GM23338 (cell line): ENCODE measurements at regions not wholly inside any gene's neighbourhood (a gene's known extent, or its start where the extent isn't known, plus 50 kb on each side); places are given as distances from the start of the nearest gene placed in this dataset.

Source experiments
- ATAC-seq: fragments of 200-7000 bp; cut with Tn5 transposase; 3 replicates; pipeline ENCODE4 v1.9.1; 2020
- DNase-seq: peaks from one replicate; pipeline ENCODE4 v3.0.0-alpha.2; 2015; ENCODE audit warnings: low spot score
- H2AFZ ChIP-seq: fragments of 200-600 bp; sonication (generic); 2 replicates; pipeline ENCODE4 v1.8.0; 2016; ENCODE audit warnings: antibody characterized with exemption, mild to moderate bottlenecking, moderate library complexity
- H3F3A ChIP-seq: fragments of 200-600 bp; sonication (generic); replicated peaks from 2 replicates; pipeline ENCODE4 v1.8.0; 2017; ENCODE audit warnings: antibody characterized with exemption, mixed run types, low read depth
- H3K27ac ChIP-seq: fragments of 200-600 bp; sonication (generic); 2 replicates; pipeline ENCODE4 v1.6.1; 2016; ENCODE audit warnings: low read depth
- H3K27me3 ChIP-seq: fragments of 200-600 bp; sonication (generic); 2 replicates; pipeline ENCODE4 v1.8.0; 2016; ENCODE audit warnings: mild to moderate bottlenecking, mixed run types, moderate library complexity; ENCODE audit not compliant: insufficient read depth
- H3K36me3 ChIP-seq: fragments of 200-600 bp; sonication (generic); 2 replicates; pipeline ENCODE4 v1.8.0; 2016; ENCODE audit warnings: mild to moderate bottlenecking; ENCODE audit not compliant: insufficient read depth
- H3K4me1 ChIP-seq: fragments of 200-600 bp; sonication (generic); 2 replicates; pipeline ENCODE4 v1.8.0; 2016; ENCODE audit warnings: mild to moderate bottlenecking, moderate library complexity; ENCODE audit not compliant: insufficient read depth
- H3K4me2 ChIP-seq: fragments of 200-600 bp; sonication (generic); 2 replicates; pipeline ENCODE4 v1.7.1; 2017; ENCODE audit warnings: mixed run types
- H3K4me3 ChIP-seq: fragments of 200-600 bp; sonication (generic); 2 replicates; pipeline ENCODE4 v1.6.1; 2016; ENCODE audit warnings: mixed run types
- H3K79me2 ChIP-seq: fragments of 200-600 bp; sonication (generic); replicated peaks from 2 replicates; pipeline ENCODE4 v1.8.0; 2017; ENCODE audit warnings: mild to moderate bottlenecking; ENCODE audit not compliant: insufficient read depth
- H3K9me2 ChIP-seq: fragments of 200-600 bp; sonication (generic); 2 replicates; pipeline ENCODE4 v1.8.0; 2017; ENCODE audit not compliant: insufficient read depth
- H4K20me1 ChIP-seq: fragments of 200-600 bp; sonication (generic); replicated peaks from 2 replicates; pipeline ENCODE4 v1.8.0; 2017; ENCODE audit warnings: mild to moderate bottlenecking; ENCODE audit not compliant: insufficient read depth
- H3K27ac Mint-ChIP-seq: 2 replicates; pipeline ENCODE4 v1.8.0; 2020; ENCODE audit warnings: inconsistent platforms, mild to moderate bottlenecking, moderate library complexity, mixed read lengths
- H3K27me3 Mint-ChIP-seq: 3 replicates; pipeline ENCODE4 v1.8.0; 2022; ENCODE audit warnings: low read depth, mild to moderate bottlenecking, moderate library complexity, mixed read lengths, inconsistent platforms; ENCODE audit not compliant: insufficient read depth, poor library complexity
- H3K36me3 Mint-ChIP-seq: 3 replicates; pipeline ENCODE4 v1.8.0; 2021; ENCODE audit warnings: low read depth, mild to moderate bottlenecking, inconsistent platforms, moderate library complexity, mixed read lengths
- H3K4me1 Mint-ChIP-seq: 3 replicates; pipeline ENCODE4 v1.8.0; 2020; ENCODE audit warnings: mild to moderate bottlenecking, inconsistent platforms, mixed read lengths
- H3K4me3 Mint-ChIP-seq: 3 replicates; pipeline ENCODE4 v1.8.0; 2021; ENCODE audit warnings: moderate library complexity, mild to moderate bottlenecking, inconsistent platforms, mixed read lengths
- H3K9me3 Mint-ChIP-seq: 3 replicates; pipeline ENCODE4 v1.8.0; 2020; ENCODE audit warnings: moderate library complexity, mild to moderate bottlenecking, inconsistent platforms, mixed read lengths
- CREB1 ChIP-seq: fragments of 250-450 bp; sonication (Bioruptor Pico); IDR thresholded peaks from 2 replicates; pipeline ENCODE4 v1.5.0; 2020; ENCODE audit warnings: low read depth, mild to moderate bottlenecking, moderate library complexity
- EZH2 ChIP-seq: fragments of 200-600 bp; sonication (generic); IDR thresholded peaks from one replicate; pipeline ENCODE4 v1.8.0; 2017; ENCODE audit warnings: antibody characterized with exemption, mild to moderate bottlenecking, low read depth; ENCODE audit not compliant: unreplicated experiment
- EZH2phosphoT487 ChIP-seq: fragments of 200-600 bp; sonication (generic); IDR thresholded peaks from one replicate; pipeline ENCODE4 v1.8.1; 2018; ENCODE audit warnings: antibody characterized with exemption; ENCODE audit not compliant: unreplicated experiment
- JUNB ChIP-seq: IDR thresholded peaks from one replicate; pipeline ENCODE4 v1.6.1; 2016; ENCODE audit warnings: antibody characterized with exemption; ENCODE audit not compliant: unreplicated experiment
- NANOG ChIP-seq: IDR thresholded peaks from 2 replicates; pipeline ENCODE4 v1.6.1; 2016; ENCODE audit warnings: antibody characterized with exemption, borderline replicate concordance
- POLR2AphosphoS5 ChIP-seq: IDR thresholded peaks from 2 replicates; pipeline ENCODE4 v1.6.1; 2016; ENCODE audit warnings: antibody characterized with exemption, low read depth
- STAT1 ChIP-seq: IDR thresholded peaks from one replicate; pipeline ENCODE4 v1.6.1; 2016; ENCODE audit warnings: antibody characterized with exemption; ENCODE audit not compliant: unreplicated experiment
- ZNF114 ChIP-seq: fragments of 250-450 bp; sonication (Bioruptor Pico); IDR thresholded peaks from 2 replicates; pipeline ENCODE4 v1.5.0; 2020; ENCODE audit warnings: mild to moderate bottlenecking, moderate library complexity
- TF ChIP-seq, protein P1 (sequence below): IDR thresholded peaks from 2 replicates; pipeline ENCODE4 v1.6.1; 2016; ENCODE audit warnings: antibody characterized with exemption
- TF ChIP-seq, protein P2 (sequence below): IDR thresholded peaks from one replicate; pipeline ENCODE4 v1.6.1; 2018; ENCODE audit warnings: antibody characterized with exemption; ENCODE audit not compliant: unreplicated experiment
- TF ChIP-seq, protein P3 (sequence below), 2 experiments: fragments of 200-600 bp in 1 of 2; sonication (generic) in 1 of 2; conservative IDR thresholded peaks; 2 replicates each; pipeline versions ENCODE4 v1.5.1 to v1.6.1; 2016 to 2017; ENCODE audit warnings: antibody characterized with exemption in 2 of 2, low read depth in 2 of 2, mild to moderate bottlenecking in 2 of 2, moderate library complexity in 1 of 2

DNA sequence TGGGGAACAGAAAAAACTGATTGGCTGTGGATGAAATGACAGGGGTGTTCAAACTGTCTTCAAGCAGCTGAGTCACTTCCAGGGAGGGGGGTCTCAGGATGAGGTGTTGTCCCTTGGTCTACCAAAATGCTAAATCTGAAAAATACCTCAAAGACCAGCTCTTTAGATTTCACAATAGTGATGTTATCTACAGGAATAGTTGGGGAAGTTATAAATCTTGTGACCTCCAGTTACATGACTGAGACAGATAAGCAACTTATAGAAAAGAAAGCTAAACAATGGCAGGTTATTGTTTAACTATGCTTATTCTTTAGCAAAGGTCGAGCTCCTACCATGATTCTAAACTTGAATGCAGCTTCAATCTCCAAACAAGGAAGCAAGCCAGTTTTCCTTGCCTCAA lies 125.4 kb downstream of the SYT10 start:
- no peaks in the 10 kb centered on the region for H3K4me1 ChIP-seq
- no peak overlapping the region for H3K4me3 Mint-ChIP-seq
- H4K20me1 ChIP-seq = no peaks in the 10 kb centered on the region
- no peaks in the 10 kb centered on the region for H3K27me3 ChIP-seq
- H3K9me2 ChIP-seq = 0 out of 2 replicates have a peak, but pooled peaks cover 4% of the 10 kb centered on the region
- no peak overlapping the region for H2AFZ ChIP-seq
- H3K27me3 Mint-ChIP-seq = peaks cover 2% of the 10 kb centered on the region
- peaks cover 23% of the 10 kb centered on the region for H3K9me3 Mint-ChIP-seq
- no peak overlapping the region for H3K27ac ChIP-seq
- DNase-seq (no peak), ATAC-seq (no peak)
- no peaks in the 10 kb centered on the region for H3K4me1 Mint-ChIP-seq
- no peak overlapping the region; the same call in 1 of the 2 replicates for H3K27ac Mint-ChIP-seq
- H3K36me3 ChIP-seq = no peaks in the 10 kb centered on the region
- H3K79me2 ChIP-seq = no peaks in the 10 kb centered on the region
- no peak overlapping the region for H3K4me3 ChIP-seq
- TF ChIP-seq ZNF114 (CRISPR knock-in tag) (no peak), EZH2 (no peak), POLR2AphosphoS5 (no peak), NANOG (no peak), EZH2phosphoT487 (no peak), JUNB (no peak), STAT1 (no peak)
- TF ChIP-seq, protein P1, sequence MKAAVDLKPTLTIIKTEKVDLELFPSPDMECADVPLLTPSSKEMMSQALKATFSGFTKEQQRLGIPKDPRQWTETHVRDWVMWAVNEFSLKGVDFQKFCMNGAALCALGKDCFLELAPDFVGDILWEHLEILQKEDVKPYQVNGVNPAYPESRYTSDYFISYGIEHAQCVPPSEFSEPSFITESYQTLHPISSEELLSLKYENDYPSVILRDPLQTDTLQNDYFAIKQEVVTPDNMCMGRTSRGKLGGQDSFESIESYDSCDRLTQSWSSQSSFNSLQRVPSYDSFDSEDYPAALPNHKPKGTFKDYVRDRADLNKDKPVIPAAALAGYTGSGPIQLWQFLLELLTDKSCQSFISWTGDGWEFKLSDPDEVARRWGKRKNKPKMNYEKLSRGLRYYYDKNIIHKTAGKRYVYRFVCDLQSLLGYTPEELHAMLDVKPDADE = no peak
- TF ChIP-seq, protein P2, sequence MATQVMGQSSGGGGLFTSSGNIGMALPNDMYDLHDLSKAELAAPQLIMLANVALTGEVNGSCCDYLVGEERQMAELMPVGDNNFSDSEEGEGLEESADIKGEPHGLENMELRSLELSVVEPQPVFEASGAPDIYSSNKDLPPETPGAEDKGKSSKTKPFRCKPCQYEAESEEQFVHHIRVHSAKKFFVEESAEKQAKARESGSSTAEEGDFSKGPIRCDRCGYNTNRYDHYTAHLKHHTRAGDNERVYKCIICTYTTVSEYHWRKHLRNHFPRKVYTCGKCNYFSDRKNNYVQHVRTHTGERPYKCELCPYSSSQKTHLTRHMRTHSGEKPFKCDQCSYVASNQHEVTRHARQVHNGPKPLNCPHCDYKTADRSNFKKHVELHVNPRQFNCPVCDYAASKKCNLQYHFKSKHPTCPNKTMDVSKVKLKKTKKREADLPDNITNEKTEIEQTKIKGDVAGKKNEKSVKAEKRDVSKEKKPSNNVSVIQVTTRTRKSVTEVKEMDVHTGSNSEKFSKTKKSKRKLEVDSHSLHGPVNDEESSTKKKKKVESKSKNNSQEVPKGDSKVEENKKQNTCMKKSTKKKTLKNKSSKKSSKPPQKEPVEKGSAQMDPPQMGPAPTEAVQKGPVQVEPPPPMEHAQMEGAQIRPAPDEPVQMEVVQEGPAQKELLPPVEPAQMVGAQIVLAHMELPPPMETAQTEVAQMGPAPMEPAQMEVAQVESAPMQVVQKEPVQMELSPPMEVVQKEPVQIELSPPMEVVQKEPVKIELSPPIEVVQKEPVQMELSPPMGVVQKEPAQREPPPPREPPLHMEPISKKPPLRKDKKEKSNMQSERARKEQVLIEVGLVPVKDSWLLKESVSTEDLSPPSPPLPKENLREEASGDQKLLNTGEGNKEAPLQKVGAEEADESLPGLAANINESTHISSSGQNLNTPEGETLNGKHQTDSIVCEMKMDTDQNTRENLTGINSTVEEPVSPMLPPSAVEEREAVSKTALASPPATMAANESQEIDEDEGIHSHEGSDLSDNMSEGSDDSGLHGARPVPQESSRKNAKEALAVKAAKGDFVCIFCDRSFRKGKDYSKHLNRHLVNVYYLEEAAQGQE = no peak
- TF ChIP-seq, protein P3, sequence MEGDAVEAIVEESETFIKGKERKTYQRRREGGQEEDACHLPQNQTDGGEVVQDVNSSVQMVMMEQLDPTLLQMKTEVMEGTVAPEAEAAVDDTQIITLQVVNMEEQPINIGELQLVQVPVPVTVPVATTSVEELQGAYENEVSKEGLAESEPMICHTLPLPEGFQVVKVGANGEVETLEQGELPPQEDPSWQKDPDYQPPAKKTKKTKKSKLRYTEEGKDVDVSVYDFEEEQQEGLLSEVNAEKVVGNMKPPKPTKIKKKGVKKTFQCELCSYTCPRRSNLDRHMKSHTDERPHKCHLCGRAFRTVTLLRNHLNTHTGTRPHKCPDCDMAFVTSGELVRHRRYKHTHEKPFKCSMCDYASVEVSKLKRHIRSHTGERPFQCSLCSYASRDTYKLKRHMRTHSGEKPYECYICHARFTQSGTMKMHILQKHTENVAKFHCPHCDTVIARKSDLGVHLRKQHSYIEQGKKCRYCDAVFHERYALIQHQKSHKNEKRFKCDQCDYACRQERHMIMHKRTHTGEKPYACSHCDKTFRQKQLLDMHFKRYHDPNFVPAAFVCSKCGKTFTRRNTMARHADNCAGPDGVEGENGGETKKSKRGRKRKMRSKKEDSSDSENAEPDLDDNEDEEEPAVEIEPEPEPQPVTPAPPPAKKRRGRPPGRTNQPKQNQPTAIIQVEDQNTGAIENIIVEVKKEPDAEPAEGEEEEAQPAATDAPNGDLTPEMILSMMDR (conservative IDR thresholded peaks at IDR 0.05; ENCODE audit: low read depth in 2 of 2) = no peak
- H3F3A ChIP-seq = no peaks in the 10 kb centered on the region
- peaks cover 6% of the 10 kb centered on the region; the same call in 1 of the 3 replicates for H3K36me3 Mint-ChIP-seq
- no peak overlapping the region for H3K4me2 ChIP-seq

DNA sequence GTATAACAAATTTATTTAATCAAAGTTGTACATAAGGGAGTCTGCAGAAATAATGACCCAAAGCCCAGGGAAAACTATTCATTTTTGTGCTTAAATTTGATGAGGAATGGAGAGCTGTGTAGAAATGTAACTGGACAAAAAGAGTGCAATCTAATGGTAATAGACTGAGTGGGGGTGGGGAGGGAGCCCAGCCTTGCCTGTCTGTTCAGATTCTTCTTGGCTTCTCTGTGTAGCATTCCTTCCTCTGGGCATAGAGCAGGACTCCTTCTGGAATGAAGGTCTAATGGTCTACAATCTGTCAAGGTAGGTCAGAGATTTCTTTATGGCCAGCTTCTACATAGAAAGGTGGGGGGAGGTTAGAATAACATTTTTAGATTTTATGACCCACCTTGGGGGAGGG lies 126.1 kb downstream of the SYT10 start:
- Histone ChIP-seq H3K9me2 (0 out of 2 replicates have a peak, but pooled peaks cover 4% of the 10 kb centered on the region), H4K20me1 (no peaks in the 10 kb centered on the region), H3K4me1 (peaks cover 3% of the 10 kb centered on the region; the same call in 1 of the 2 replicates), H3K4me3 (no peak overlapping the region), H3K27ac (no peak overlapping the region), H3K79me2 (no peaks in the 10 kb centered on the region), H3K4me2 (no peak overlapping the region), H3K36me3 (no peaks in the 10 kb centered on the region), H3F3A (no peaks in the 10 kb centered on the region), H3K27me3 (no peaks in the 10 kb centered on the region), H2AFZ (no peak overlapping the region)
- Mint-ChIP-seq H3K36me3 (peaks cover 9% of the 10 kb centered on the region; the same call in 2 of the 3 replicates), H3K27ac (no peak overlapping the region), H3K4me3 (no peak overlapping the region), H3K9me3 (peaks cover 23% of the 10 kb centered on the region), H3K4me1 (no peaks in the 10 kb centered on the region), H3K27me3 (peaks cover 2% of the 10 kb centered on the region)
- TF ChIP-seq CREB1 (CRISPR knock-in tag) (no peak), ZNF114 (CRISPR knock-in tag) (no peak), POLR2AphosphoS5 (no peak)
- TF ChIP-seq, protein P1 = no peak
- TF ChIP-seq, protein P3 (conservative IDR thresholded peaks at IDR 0.05; ENCODE audit: low read depth in 2 of 2) = no peak
- ATAC-seq (no peak), DNase-seq (no peak)
